22Rv1 (cell line): ENCODE measurements at regions not wholly inside any gene's neighbourhood (a gene's known extent, or its start where the extent isn't known, plus 50 kb on each side); places are given as distances from the start of the nearest gene placed in this dataset.

Experiments used
- H3K27ac ChIP-seq: fragments of 450-650 bp; 2 replicates; pipeline ENCODE4 v1.5.1; 2017
- CTCF ChIP-seq: fragments of 450-650 bp; IDR thresholded peaks from 2 replicates; pipeline ENCODE4 v1.5.1; 2017; ENCODE audit warnings: mild to moderate bottlenecking
- ZFX ChIP-seq: fragments of 450-650 bp; IDR thresholded peaks from 2 replicates; pipeline ENCODE4 v1.6.1; 2017; ENCODE audit warnings: antibody characterized with exemption, borderline replicate concordance

GRCh38 chr17:68133346-68134045, 98.0 kb downstream of the KPNA2 start:
- TF ChIP-seq ZFX: no peak
- no peak for TF ChIP-seq CTCF
- H3K27ac ChIP-seq: no peak overlapping the region

GRCh38 chr17:68134046-68134637, 98.6 kb downstream of the KPNA2 start:
- TF ChIP-seq ZFX: no peak
- no peak for TF ChIP-seq CTCF
- H3K27ac ChIP-seq: no peak overlapping the region

GRCh38 chr17:68134731-68135130, 99.2 kb downstream of the KPNA2 start:
- no peak overlapping the region for H3K27ac ChIP-seq
- TF ChIP-seq ZFX (no peak), CTCF (no peak)

DNA sequence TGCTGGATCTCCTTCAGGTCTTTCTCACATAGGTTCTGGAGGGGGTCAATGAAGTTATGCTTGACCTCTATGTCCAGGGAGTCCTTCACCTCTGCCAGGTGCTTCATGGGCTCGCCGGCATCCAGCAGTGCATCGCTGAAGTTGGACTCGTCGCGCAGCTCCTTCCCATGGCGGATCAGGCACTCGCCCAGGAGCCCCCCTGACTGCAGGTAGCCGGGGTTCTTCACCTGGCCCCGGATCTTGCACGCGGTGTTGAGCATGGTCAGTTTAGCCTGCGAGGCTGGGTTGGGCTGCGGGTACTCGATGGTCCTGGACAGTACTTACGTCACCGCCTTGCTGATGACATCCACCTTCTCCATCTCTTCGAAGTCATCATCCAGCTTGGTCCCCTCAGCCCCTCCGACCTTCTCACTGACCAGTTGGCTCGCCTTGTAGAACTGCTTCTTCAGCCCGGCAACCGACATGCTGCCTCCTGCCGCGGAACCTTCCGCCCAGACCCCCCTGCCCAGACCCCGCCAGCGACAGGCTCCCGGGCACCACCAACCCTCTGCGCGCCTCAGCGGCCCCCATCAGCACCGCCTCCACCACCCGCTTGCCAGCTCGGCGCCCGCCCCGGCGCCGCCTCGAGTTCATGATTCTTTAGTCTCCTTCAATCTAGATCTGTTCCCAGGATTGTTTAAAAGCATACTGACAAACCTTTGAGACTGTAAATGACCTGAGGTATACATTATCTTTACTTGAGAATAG, 99.8 kb downstream of the KPNA2 start:
- no peak for TF ChIP-seq ZFX
- no peak for TF ChIP-seq CTCF
- no peak overlapping the region for H3K27ac ChIP-seq

DNA sequence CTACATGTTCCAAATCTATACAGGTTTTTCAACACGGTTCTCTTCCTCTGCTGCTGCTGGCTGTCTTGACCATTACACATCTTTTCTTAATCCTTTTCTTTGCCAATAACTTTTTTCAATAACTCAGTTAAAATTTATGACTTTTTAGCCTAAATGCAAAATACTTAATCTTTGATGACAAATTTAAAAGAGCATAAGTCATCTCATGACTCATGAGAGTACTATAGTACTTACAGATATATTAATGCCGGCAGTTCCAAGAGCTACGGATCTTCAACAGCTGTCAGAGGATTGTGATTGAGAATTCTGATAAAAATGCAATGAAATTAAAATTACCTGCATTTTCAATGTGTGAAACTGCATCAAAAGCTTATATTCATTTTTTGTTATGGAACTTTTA, 105.5 kb downstream of the KPNA2 start:
- TF ChIP-seq ZFX: no peak
- TF ChIP-seq CTCF: no peak
- H3K27ac ChIP-seq: no peak overlapping the region

DNA sequence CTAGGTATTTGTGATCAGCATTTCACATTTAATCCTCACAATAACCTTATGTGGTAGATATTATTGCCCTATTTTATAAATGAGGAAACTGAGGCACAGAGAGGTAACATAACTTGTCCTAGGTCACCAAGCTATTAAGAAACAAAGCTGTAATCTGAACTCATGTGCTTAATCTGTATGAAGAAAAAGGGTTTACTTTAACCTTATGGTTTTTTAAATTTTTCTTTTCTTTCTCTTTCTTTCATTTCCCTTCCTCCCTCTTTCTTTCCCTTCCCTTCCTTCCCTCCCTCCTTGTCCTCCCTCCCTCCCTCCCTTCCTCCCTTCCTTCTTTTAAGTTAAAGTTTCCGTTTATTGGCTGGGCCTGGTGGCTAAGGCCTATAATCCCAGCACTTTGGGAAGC, 105.2 kb upstream of the AMZ2 start:
- TF ChIP-seq CTCF: no peak
- no peak overlapping the region for H3K27ac ChIP-seq

- TF ChIP-seq ZFX (no peak), CTCF (no peak)
- H3K27ac ChIP-seq: no peak overlapping the region
These were observed 104.4 kb upstream of the AMZ2 start for GRCh38 chr17:68143425-68143824.
